MM.1S (cell line): ENCODE measurements at regions not wholly inside any gene's neighbourhood (a gene's known extent, or its start where the extent isn't known, plus 50 kb on each side); places are given as distances from the start of the nearest gene placed in this dataset.

Experiments
- DNase-seq: peaks from one replicate; pipeline ENCODE4 v3.0.0-alpha.2; 2015
- H2AFZ ChIP-seq: fragments of 300-600 bp; sonication (generic); 2 replicates; pipeline ENCODE4 v1.6.0; 2016; ENCODE audit warnings: antibody characterized with exemption, low read length
- H3F3A ChIP-seq: fragments of 300-600 bp; sonication (generic); 2 replicates; pipeline ENCODE4 v1.6.1; 2016; ENCODE audit warnings: mild to moderate bottlenecking, antibody characterized with exemption, low read length, moderate library complexity, mixed read lengths; ENCODE audit not compliant: insufficient read depth
- H3K27ac ChIP-seq: fragments of 300-600 bp; sonication (generic); 2 replicates; pipeline ENCODE4 v1.5.1; 2016; ENCODE audit warnings: mild to moderate bottlenecking, low read length
- H3K27me3 ChIP-seq: fragments of 300-600 bp; sonication (generic); replicated peaks from 2 replicates; pipeline ENCODE4 v1.6.0; 2016; ENCODE audit warnings: low read length; ENCODE audit not compliant: insufficient read depth
- H3K36me3 ChIP-seq: fragments of 300-600 bp; sonication (generic); replicated peaks from 2 replicates; pipeline ENCODE4 v1.6.1; 2016; ENCODE audit warnings: mild to moderate bottlenecking, low read length, mixed read lengths; ENCODE audit not compliant: insufficient read depth
- H3K4me1 ChIP-seq: fragments of 300-600 bp; sonication (generic); 2 replicates; pipeline ENCODE4 v1.6.1; 2016; ENCODE audit warnings: low read length, mixed read lengths
- H3K4me2 ChIP-seq: fragments of 300-600 bp; sonication (generic); 2 replicates; pipeline ENCODE4 v1.6.0; 2016; ENCODE audit warnings: low read depth, low read length
- H3K4me3 ChIP-seq: fragments of 300-600 bp; sonication (generic); 2 replicates; pipeline ENCODE4 v1.5.1; 2016; ENCODE audit warnings: low read length, mixed read lengths
- H3K79me2 ChIP-seq: fragments of 300-600 bp; sonication (generic); 2 replicates; pipeline ENCODE4 v1.6.1; 2016; ENCODE audit warnings: mixed run types, low read length, mixed read lengths
- H3K9ac ChIP-seq: fragments of 300-600 bp; sonication (generic); 2 replicates; pipeline ENCODE4 v1.6.1; 2016; ENCODE audit warnings: low read length, mixed read lengths
- H3K9me2 ChIP-seq: fragments of 300-600 bp; sonication (generic); replicated peaks from 2 replicates; pipeline ENCODE4 v1.6.1; 2016; ENCODE audit warnings: mild to moderate bottlenecking, low read length, mixed read lengths; ENCODE audit not compliant: insufficient read depth
- H3K9me3 ChIP-seq: fragments of 300-600 bp; sonication (generic); replicated peaks from 2 replicates; pipeline ENCODE4 v1.6.1; 2016; ENCODE audit warnings: mild to moderate bottlenecking, low read length, mixed read lengths; ENCODE audit not compliant: insufficient read depth
- H4K20me1 ChIP-seq: fragments of 300-600 bp; sonication (generic); 2 replicates; pipeline ENCODE4 v1.6.1; 2016; ENCODE audit warnings: mild to moderate bottlenecking, low read length, moderate library complexity, mixed read lengths; ENCODE audit not compliant: insufficient read depth
- EZH2 ChIP-seq: fragments of 300-600 bp; sonication (generic); optimal IDR thresholded peaks from 2 replicates; pipeline ENCODE3; 2017; ENCODE audit warnings: low read depth, mild to moderate bottlenecking, antibody characterized with exemption, low read length, mixed read lengths
- EZH2phosphoT487 ChIP-seq: fragments of 300-600 bp; sonication (generic); IDR thresholded peaks from 2 replicates; pipeline ENCODE4 v1.6.1; 2018; ENCODE audit warnings: antibody characterized with exemption, low read length
- TF ChIP-seq, protein P1 (sequence below): fragments of 300-600 bp; sonication (generic); IDR thresholded peaks from 2 replicates; pipeline ENCODE4 v1.5.1; 2016; ENCODE audit warnings: antibody characterized with exemption, low read length, mixed read lengths

DNA sequence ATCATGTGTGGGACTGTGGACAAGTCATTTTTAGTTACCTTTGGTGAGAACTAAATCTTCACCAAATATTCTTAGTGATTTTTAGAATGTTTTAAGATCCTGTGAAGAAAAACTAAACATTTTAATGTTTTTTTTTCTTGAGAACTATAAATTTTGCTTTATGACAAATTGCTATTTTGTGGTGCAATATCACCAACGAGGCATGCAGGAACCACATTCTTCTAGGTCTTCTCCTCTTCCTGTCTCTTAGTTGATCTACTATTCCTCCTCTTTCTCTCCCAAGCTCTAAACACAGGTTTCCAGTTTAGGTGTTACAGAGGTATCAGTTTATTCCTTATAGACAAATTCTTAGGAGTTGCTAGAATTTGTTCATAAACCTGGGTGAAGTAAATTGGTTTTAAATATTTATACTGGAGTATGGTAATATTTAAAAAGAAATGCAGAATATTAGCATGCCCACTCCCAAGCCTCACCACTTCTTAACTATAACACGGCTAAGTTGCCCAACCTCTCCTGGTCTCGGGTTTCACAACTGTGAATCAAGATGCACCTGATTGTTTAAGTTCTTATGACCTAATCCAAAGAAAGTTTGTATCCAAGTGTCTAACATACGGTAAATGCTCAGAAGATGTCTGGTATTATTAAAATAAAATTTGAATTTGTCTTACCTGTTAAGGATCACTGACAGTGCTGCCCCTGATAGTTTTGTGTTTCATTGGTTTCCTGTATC is 56.5 kb upstream of the CLNK start:
- H4K20me1 ChIP-seq: no peaks in the 10 kb centered on the region
- H3F3A ChIP-seq: no peaks in the 10 kb centered on the region
- no peaks in the 10 kb centered on the region for H3K79me2 ChIP-seq
- H3K4me2 ChIP-seq: no peak overlapping the region
- H2AFZ ChIP-seq: no peak overlapping the region
- no peak for DNase-seq
- H3K27me3 ChIP-seq: no peaks in the 10 kb centered on the region
- no peak overlapping the region for H3K4me3 ChIP-seq
- no peaks in the 10 kb centered on the region for H3K9me2 ChIP-seq
- no peaks in the 10 kb centered on the region for H3K36me3 ChIP-seq
- H3K9me3 ChIP-seq: no peaks in the 10 kb centered on the region
- TF ChIP-seq, protein P1, sequence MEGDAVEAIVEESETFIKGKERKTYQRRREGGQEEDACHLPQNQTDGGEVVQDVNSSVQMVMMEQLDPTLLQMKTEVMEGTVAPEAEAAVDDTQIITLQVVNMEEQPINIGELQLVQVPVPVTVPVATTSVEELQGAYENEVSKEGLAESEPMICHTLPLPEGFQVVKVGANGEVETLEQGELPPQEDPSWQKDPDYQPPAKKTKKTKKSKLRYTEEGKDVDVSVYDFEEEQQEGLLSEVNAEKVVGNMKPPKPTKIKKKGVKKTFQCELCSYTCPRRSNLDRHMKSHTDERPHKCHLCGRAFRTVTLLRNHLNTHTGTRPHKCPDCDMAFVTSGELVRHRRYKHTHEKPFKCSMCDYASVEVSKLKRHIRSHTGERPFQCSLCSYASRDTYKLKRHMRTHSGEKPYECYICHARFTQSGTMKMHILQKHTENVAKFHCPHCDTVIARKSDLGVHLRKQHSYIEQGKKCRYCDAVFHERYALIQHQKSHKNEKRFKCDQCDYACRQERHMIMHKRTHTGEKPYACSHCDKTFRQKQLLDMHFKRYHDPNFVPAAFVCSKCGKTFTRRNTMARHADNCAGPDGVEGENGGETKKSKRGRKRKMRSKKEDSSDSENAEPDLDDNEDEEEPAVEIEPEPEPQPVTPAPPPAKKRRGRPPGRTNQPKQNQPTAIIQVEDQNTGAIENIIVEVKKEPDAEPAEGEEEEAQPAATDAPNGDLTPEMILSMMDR: no peak
- TF ChIP-seq EZH2 (no peak), EZH2phosphoT487 (no peak)
- 0 out of 2 replicates have a peak, but pooled peaks cover 5% of the 10 kb centered on the region for H3K4me1 ChIP-seq
- H3K27ac ChIP-seq: no peak overlapping the region
- no peak overlapping the region for H3K9ac ChIP-seq

DNA sequence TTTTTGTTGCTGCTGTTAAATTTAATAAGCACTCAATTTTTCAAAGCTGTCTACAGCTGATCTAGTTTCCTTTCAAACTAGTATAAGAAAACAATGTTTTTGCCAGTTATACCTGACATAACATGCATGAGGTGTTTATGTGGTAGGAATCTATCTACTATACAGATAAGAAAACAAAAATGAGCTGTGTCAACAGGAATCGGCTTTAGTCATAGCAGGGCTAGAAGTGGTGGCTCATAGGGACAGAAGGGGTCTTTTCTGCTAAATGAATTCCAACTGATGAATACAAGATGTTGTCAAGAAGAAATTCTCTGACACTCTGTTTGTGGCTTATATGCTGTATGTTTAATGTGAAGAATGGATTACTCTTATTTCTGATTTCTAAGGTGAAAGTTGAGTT is 55.7 kb upstream of the CLNK start:
- Histone ChIP-seq H4K20me1 (no peaks in the 10 kb centered on the region), H3K79me2 (no peaks in the 10 kb centered on the region), H3K4me1 (0 out of 2 replicates have a peak, but pooled peaks cover 5% of the 10 kb centered on the region), H3K9me2 (no peaks in the 10 kb centered on the region), H3F3A (no peaks in the 10 kb centered on the region), H3K27me3 (no peaks in the 10 kb centered on the region), H3K4me3 (no peak overlapping the region), H3K9ac (no peak overlapping the region), H3K4me2 (no peak overlapping the region), H3K27ac (no peak overlapping the region), H2AFZ (no peak overlapping the region), H3K9me3 (no peaks in the 10 kb centered on the region), H3K36me3 (no peaks in the 10 kb centered on the region)
- no peak for DNase-seq
- TF ChIP-seq, protein P1: no peak
- TF ChIP-seq EZH2phosphoT487 (no peak), EZH2 (no peak)

DNA sequence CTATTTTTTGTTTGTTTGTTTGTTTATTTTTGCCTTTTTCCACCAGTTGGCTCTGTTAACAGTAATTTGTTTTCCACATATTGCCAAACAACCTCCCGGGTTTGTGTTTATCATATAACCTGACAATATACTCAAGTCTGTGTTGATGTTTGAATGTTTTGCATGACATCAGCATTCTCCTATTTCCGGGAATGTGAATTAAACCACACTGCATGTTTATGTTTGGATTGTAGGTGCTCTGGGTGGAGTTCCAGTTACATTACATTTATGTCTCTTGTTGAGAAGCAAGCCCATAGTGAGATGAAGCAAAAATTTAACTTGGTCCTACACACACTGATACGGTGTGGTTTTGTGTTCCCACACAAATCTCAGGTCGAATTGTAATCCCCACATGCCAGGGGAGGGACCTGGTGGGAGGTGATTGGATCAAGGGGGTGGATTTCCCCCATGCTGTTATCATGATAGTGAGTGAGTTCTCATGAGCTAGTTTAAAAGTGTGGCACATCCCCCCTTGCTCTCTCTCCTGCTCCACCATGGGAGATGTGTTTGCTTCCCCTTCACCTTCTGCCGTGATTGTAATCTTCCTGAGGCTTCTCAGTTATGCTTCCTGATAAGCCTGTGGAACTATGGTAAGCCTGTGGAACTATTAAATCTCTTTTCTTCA is 54.4 kb upstream of the CLNK start:
- H3K36me3 ChIP-seq: no peaks in the 10 kb centered on the region
- no peak overlapping the region for H3K9ac ChIP-seq
- no peak for DNase-seq
- no peaks in the 10 kb centered on the region for H3K9me2 ChIP-seq
- no peaks in the 10 kb centered on the region for H4K20me1 ChIP-seq
- TF ChIP-seq EZH2 (no peak), EZH2phosphoT487 (no peak)
- TF ChIP-seq, protein P1: no peak
- H3K4me1 ChIP-seq: 0 out of 2 replicates have a peak, but pooled peaks cover 5% of the 10 kb centered on the region
- no peaks in the 10 kb centered on the region for H3K9me3 ChIP-seq
- H3F3A ChIP-seq: no peaks in the 10 kb centered on the region
- H3K4me2 ChIP-seq: no peak overlapping the region
- no peak overlapping the region for H3K4me3 ChIP-seq
- H3K79me2 ChIP-seq: no peaks in the 10 kb centered on the region
- no peak overlapping the region for H2AFZ ChIP-seq
- H3K27me3 ChIP-seq: no peaks in the 10 kb centered on the region
- no peak overlapping the region for H3K27ac ChIP-seq
